Heart left ventricle (tissue), 13 donors: ENCODE measurements at regions not wholly inside any gene's neighbourhood (a gene's known extent, or its start where the extent isn't known, plus 50 kb on each side); places are given as distances from the start of the nearest gene placed in this dataset.

Source experiments
- CTCF ChIP-seq, 12 donors: fragments of 200-600 bp; sonication (generic) in 4 of 12; IDR thresholded peaks; one replicate each; pipeline versions ENCODE4 v1.5.0 to v1.8.0; 2018 to 2022; ENCODE audit warnings: antibody characterized with exemption in 12 of 12, mild to moderate bottlenecking in 5 of 12
- POLR2A ChIP-seq, 2 donors: fragments of 450-650 bp; IDR thresholded peaks; one replicate each; pipeline ENCODE4 v1.6.1; 2017; ENCODE audit warnings: antibody characterized with exemption in 2 of 2, mild to moderate bottlenecking in 2 of 2, moderate library complexity in 2 of 2
- donor health status: ischemic (EF 13 %, LVEDD 7.1; RV severe dilation, severe dysfunction).
- donor health status: DM: no; HTN: yes; CAD: no.
- donor health status: DM: no; HTN: no; CAD: no.
- donor health status: ischemic (EF 25% LVEDD 6.9; RV normal size, moderate dysfunction).
- donor health status: ischemic (EF 25% LVEDD 5.7; RV mildly dilated, moderate dysfunction).
- donor health status: ischemic (EF 35%, LVEDD 5.7; RV mildly dilated, moderate dysfunction).
- donor health status: nonischemic (EF 11% LVEDD 7.7; RV severe dilation, severe dysfunction).
- donor health status: DM: yes; HTN: yes; CAD: no.
- donor health status: PGD.
- donor health status: ischemic (EF 29% LVEDD 5.4; RV normal size, mild dysfunction).
- donor health status: nonischemic (EF 23%, LVEDD 6.1; RV moderate dilation, normal function).

DNA sequence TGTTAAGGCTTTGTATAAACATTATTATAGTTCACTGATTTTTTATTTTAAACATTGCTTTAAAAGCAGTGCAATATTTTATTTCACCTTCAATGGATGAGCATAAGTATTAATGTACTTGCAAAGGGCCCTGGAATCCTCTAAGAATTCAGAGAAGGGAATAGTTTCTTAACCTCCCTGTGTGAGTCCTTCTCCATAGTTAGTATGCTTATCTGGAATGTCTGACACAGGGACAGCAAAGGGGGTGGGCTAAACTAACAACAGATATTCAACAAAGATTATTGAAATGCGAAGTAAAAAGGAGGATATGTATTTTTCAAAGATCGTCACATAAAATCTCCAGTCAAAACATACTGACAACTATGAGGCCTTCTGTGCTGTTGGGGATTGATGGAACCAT lies 300.4 kb downstream of the CENPW start:
- TF ChIP-seq CTCF (IDR thresholded peaks at IDR 0.05) (no peak), POLR2A (IDR thresholded peaks at IDR 0.05) (no peak)
